ENCODE measurements at regions not wholly inside any gene's neighbourhood (a gene's known extent, or its start where the extent isn't known, plus 50 kb on each side); places are given as distances from the start of the nearest gene placed in this dataset.

DNA sequence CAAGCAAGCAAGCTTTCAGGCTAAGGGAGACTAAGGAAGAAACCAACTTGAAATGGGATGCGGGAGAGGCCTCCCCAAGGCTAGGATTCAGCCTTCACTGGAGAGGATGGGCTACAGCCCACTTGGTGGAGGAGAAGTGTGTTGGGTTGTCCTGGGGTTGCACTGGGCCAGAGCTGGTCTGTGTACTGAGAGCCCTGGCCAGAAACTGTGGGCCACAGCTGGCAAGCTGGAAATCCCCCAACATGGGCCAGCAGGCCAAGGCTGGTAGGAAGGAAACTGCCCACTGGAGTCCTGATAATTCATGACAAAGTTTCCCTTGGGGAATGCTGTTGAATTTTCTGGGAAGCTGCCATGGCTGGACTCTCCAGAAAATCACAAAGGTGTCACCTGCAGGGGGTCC is 188.0 kb upstream of the S100G start:
- H3K9me3 Mint-ChIP-seq, result no peaks in the 10 kb centered on the region
- CTCF ChIA-PET (ENCODE audit: partially characterized antibody), result interaction anchor here (1.0 kb wide), 1 partner anchor 17 kb away, joined by 3 read pairs; no protein-coding TSS in a partner anchor
- intact Hi-C loops (cut with micrococcal nuclease), result no loop called here
- H3K27me3 Mint-ChIP-seq, result no peaks in the 10 kb centered on the region
- H3K4me3 Mint-ChIP-seq, result no peak overlapping the region
- no peak overlapping the region for H3K27ac ChIP-seq (ENCODE audit: low read depth, low read length)
- H3K9me3 ChIP-seq (ENCODE audit: control insufficient read depth in 1 of 2, low read length in 2 of 2), result no peaks in the 10 kb centered on the region
- peaks cover 0 to 1% (median 0%) of the 10 kb centered on the region in 4 donors for H3K4me1 Mint-ChIP-seq
- H3K27ac Mint-ChIP-seq, result no peak overlapping the region
- no peaks in the 10 kb centered on the region for H3K4me1 ChIP-seq (ENCODE audit: insufficient read depth, low read length)
- POLR2A ChIA-PET (ENCODE audit: partially characterized antibody), result no interaction called here
- H3K27me3 ChIP-seq (ENCODE audit: insufficient read depth, low read length), result no peaks in the 10 kb centered on the region
- H3K36me3 Mint-ChIP-seq, result no peaks in the 10 kb centered on the region
- H3K36me3 ChIP-seq (ENCODE audit: insufficient read depth, low read length), result no peaks in the 10 kb centered on the region
- DNase-seq, result no peak
- no peak overlapping the region for H3K4me3 ChIP-seq (ENCODE audit: low read length in 2 of 2)

DNA sequence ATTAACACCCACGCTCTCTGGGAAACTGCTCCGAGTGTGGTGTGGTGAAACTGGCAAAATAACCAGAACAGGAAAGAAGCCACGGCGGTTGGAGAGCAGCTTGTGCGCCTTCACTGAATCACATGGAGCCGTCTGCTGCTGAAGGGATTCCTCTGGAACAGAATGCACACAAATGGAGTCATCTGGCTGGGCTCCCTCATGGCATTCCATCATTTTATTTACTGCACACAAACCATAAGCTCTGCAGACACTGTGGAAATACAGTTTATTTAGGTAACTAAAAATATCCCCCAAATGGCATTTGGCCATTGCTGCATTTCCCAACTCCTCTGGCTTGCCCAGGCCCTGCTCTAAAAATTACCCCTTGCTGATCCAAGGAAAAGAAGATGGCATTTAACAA is 187.0 kb upstream of the S100G start:
- H3K9me3 Mint-ChIP-seq, result no peaks in the 10 kb centered on the region
- ChIA-PET POLR2A (ENCODE audit: partially characterized antibody) (no interaction called here), CTCF (ENCODE audit: partially characterized antibody) (interaction anchor here (0.8 kb wide), 1 partner anchor 18 kb away, joined by 3 read pairs; no protein-coding TSS in a partner anchor)

DNA sequence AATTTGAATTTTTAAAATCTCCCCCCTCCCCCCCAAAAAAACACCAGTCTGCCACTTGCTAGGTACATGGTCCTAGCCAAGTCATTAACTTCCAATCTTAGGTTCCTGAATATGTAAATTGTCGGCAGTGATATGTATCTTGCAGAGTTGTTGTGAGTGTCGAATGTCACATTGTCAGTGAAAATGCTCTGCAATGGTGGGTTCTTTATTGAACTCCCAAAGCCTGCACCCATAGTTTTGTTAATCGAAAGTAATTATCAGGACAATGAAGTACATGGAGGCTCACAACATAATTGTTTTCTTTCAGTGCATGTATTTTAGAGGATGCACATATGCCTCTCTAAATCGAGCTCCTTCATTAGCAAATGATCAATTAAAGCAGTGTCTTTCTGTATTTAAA is 185.6 kb upstream of the S100G start:
- no peaks in the 10 kb centered on the region for H3K4me1 ChIP-seq (ENCODE audit: insufficient read depth, low read length)
- H3K27me3 ChIP-seq (ENCODE audit: insufficient read depth, low read length), result no peaks in the 10 kb centered on the region
- H3K27ac Mint-ChIP-seq, result no peak overlapping the region
- no peak overlapping the region for H3K27ac ChIP-seq (ENCODE audit: low read depth, low read length)
- POLR2A ChIA-PET (ENCODE audit: partially characterized antibody), result no interaction called here
- H3K4me3 ChIP-seq (ENCODE audit: low read length in 2 of 2), result no peak overlapping the region
- no peaks in the 10 kb centered on the region for H3K9me3 ChIP-seq (ENCODE audit: control insufficient read depth in 1 of 2, low read length in 2 of 2)
- H3K4me3 Mint-ChIP-seq, result no peak overlapping the region
- H3K36me3 Mint-ChIP-seq, result no peaks in the 10 kb centered on the region
- CTCF ChIA-PET (ENCODE audit: partially characterized antibody), result no interaction called here
- H3K27me3 Mint-ChIP-seq, result no peaks in the 10 kb centered on the region
- DNase-seq, result no peak
- no peaks in the 10 kb centered on the region for H3K9me3 Mint-ChIP-seq
- intact Hi-C loops (cut with micrococcal nuclease), result no loop called here
- H3K36me3 ChIP-seq (ENCODE audit: insufficient read depth, low read length), result no peaks in the 10 kb centered on the region
- H3K4me1 Mint-ChIP-seq, result peaks cover 0 to 1% (median 0%) of the 10 kb centered on the region in 4 donors

More for the DNA sequence above, 187.0 kb upstream of the S100G start:
- Histone ChIP-seq H3K9me3 (ENCODE audit: control insufficient read depth in 1 of 2, low read length in 2 of 2) (no peaks in the 10 kb centered on the region), H3K4me1 (ENCODE audit: insufficient read depth, low read length) (no peaks in the 10 kb centered on the region), H3K36me3 (ENCODE audit: insufficient read depth, low read length) (no peaks in the 10 kb centered on the region), H3K27ac (ENCODE audit: low read depth, low read length) (no peak overlapping the region), H3K4me3 (ENCODE audit: low read length in 2 of 2) (no peak overlapping the region), H3K27me3 (ENCODE audit: insufficient read depth, low read length) (no peaks in the 10 kb centered on the region)
- no peaks in the 10 kb centered on the region for H3K27me3 Mint-ChIP-seq
- peaks cover 0 to 1% (median 0%) of the 10 kb centered on the region in 4 donors for H3K4me1 Mint-ChIP-seq
- DNase-seq, result no peak
- no peak overlapping the region for H3K27ac Mint-ChIP-seq
- H3K36me3 Mint-ChIP-seq, result no peaks in the 10 kb centered on the region
- intact Hi-C loops (cut with micrococcal nuclease), result no loop called here
- no peak overlapping the region for H3K4me3 Mint-ChIP-seq

DNA sequence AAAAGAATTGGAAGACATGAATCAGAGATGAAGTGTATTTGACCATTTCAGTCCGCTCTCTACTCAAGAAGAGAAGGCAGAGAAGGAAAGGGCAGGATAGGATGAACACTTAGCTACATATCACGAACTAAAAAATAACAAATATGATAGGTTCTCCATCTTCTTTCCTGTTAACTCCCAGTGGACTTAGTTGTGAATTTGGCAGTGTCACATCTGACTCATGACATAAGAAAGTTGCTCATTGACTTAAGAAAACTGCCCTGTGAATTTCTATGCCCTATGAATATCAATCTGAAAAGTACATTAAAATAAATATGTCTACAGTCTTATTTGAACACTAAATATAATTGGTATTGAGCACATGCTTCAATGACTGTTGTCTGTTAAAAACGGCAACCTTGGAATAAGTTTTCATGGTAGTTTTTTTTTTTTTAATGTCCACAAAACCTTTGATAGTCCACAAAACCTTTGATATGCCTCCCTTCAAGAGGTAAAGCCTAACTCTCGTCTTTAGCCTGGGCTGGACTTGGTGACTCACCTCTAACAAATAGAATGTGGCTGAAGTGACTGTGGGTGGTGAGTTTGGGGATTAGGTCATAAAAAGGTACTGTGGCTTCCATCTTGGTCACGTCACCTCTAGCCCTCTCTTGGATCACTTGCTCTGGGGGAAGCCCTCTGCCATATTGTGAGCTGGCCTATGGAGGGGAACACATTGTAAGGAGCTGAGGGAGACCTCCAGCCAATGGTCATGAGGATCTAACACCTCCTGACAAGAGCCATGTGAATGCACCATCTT is 184.7 kb upstream of the S100G start:
- Mint-ChIP-seq H3K4me1 (peaks cover 0 to 1% (median 0%) of the 10 kb centered on the region in 4 donors), H3K27me3 (no peaks in the 10 kb centered on the region), H3K36me3 (no peaks in the 10 kb centered on the region), H3K4me3 (no peak overlapping the region), H3K9me3 (no peaks in the 10 kb centered on the region), H3K27ac (no peak overlapping the region)
- no peak for DNase-seq
- POLR2A ChIA-PET (ENCODE audit: partially characterized antibody), result no interaction called here
- no peak overlapping the region for H3K4me3 ChIP-seq (ENCODE audit: low read length in 2 of 2)
- no peaks in the 10 kb centered on the region for H3K27me3 ChIP-seq (ENCODE audit: insufficient read depth, low read length)
- CTCF ChIA-PET (ENCODE audit: partially characterized antibody), result no interaction called here
- H3K36me3 ChIP-seq (ENCODE audit: insufficient read depth, low read length), result no peaks in the 10 kb centered on the region
- no peak overlapping the region for H3K27ac ChIP-seq (ENCODE audit: low read depth, low read length)
- H3K4me1 ChIP-seq (ENCODE audit: insufficient read depth, low read length), result no peaks in the 10 kb centered on the region
- intact Hi-C loops (cut with micrococcal nuclease), result no loop called here
- no peaks in the 10 kb centered on the region for H3K9me3 ChIP-seq (ENCODE audit: control insufficient read depth in 1 of 2, low read length in 2 of 2)

DNA sequence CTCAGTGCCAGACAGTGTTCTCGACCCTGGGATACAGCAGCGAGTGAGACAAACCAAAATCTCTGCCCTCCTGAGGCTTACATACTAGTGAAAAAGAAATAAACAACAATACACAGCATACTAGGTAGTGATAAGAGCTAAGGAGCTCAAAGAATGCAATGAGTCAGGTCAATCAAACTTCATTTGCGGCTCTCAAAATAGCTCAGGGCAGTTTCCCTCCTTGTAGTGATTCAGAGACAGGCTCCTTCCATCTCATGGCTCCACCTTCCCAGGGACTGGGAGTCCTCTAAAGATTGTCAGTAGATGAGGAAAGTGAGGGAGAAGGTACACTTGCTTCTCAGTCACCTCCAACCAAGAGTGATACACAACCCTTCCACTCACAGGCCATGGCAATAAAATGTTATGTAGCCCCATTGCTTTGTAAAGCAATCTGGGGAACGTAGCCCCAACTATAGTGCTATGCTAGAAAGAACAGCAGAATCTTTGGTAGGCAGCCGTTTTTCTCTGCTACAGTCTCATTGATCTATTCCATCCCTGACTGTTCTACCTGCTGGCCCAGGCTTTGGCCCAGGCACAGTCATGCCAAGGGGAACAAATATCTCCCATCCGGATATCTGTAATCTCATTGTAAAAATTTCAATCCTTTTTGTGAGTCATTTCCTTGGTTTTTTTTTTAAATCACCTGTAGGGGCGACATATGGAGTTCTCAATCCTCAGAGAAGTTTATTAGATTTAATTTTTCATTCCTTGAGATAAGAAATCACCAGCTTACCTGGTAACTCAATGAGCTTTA is 183.1 kb upstream of the S100G start:
- CTCF ChIA-PET (ENCODE audit: partially characterized antibody), result no interaction called here

DNA sequence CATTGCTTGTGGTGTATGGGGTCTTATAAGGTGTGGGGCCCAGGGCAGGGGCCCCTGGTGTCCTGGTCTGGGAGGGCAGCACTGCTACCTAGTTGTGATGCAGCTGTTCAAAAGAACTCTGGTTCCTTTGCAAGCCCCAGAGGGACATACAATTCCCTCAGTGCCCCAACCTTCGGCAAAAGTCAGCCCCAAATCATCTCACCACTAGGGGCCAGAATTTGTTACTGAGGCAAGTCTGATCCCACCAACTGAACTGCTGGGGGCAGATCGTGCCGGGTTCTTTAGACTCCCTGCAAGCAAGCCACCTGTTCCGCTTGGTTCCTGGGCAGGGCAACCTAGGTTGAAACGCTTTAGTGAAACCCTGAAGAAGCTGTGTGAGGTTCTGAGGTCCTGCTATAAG is 180.1 kb upstream of the S100G start:
- ChIA-PET POLR2A (ENCODE audit: partially characterized antibody) (no interaction called here), CTCF (ENCODE audit: partially characterized antibody) (interaction anchor here (0.9 kb wide), 1 partner anchor 56 kb away, joined by 4 read pairs; no protein-coding TSS in a partner anchor)
- DNase-seq, result no peak
- intact Hi-C loops (cut with micrococcal nuclease), result no loop called here
- no peak overlapping the region for H3K27ac Mint-ChIP-seq
- H3K9me3 Mint-ChIP-seq, result no peaks in the 10 kb centered on the region
- Histone ChIP-seq H3K27me3 (ENCODE audit: insufficient read depth, low read length) (no peaks in the 10 kb centered on the region), H3K9me3 (ENCODE audit: control insufficient read depth in 1 of 2, low read length in 2 of 2) (no peaks in the 10 kb centered on the region), H3K4me3 (ENCODE audit: low read length in 2 of 2) (no peak overlapping the region), H3K36me3 (ENCODE audit: insufficient read depth, low read length) (no peaks in the 10 kb centered on the region), H3K4me1 (ENCODE audit: insufficient read depth, low read length) (no peaks in the 10 kb centered on the region), H3K27ac (ENCODE audit: low read depth, low read length) (no peak overlapping the region)
- peaks cover 0 to 4% (median 0%) of the 10 kb centered on the region in 4 donors for H3K4me1 Mint-ChIP-seq
- H3K27me3 Mint-ChIP-seq, result peaks cover 0 to 1% of the 10 kb centered on the region in 2 donors
- H3K4me3 Mint-ChIP-seq, result no peak overlapping the region
- no peaks in the 10 kb centered on the region for H3K36me3 Mint-ChIP-seq

More for the DNA sequence above, 183.1 kb upstream of the S100G start:
- H3K36me3 ChIP-seq (ENCODE audit: insufficient read depth, low read length), result no peaks in the 10 kb centered on the region
- intact Hi-C loops (cut with micrococcal nuclease), result no loop called here
- no peak for DNase-seq
- H3K27me3 ChIP-seq (ENCODE audit: insufficient read depth, low read length), result no peaks in the 10 kb centered on the region
- Mint-ChIP-seq H3K27ac (no peak overlapping the region), H3K27me3 (no peaks in the 10 kb centered on the region), H3K4me1 (peaks cover 0 to 1% (median 0%) of the 10 kb centered on the region in 4 donors), H3K4me3 (no peak overlapping the region), H3K36me3 (no peaks in the 10 kb centered on the region), H3K9me3 (no peaks in the 10 kb centered on the region)
- H3K4me3 ChIP-seq (ENCODE audit: low read length in 2 of 2), result no peak overlapping the region
- H3K27ac ChIP-seq (ENCODE audit: low read depth, low read length), result no peak overlapping the region
- H3K9me3 ChIP-seq (ENCODE audit: control insufficient read depth in 1 of 2, low read length in 2 of 2), result no peaks in the 10 kb centered on the region
- POLR2A ChIA-PET (ENCODE audit: partially characterized antibody), result no interaction called here
- no peaks in the 10 kb centered on the region for H3K4me1 ChIP-seq (ENCODE audit: insufficient read depth, low read length)

DNA sequence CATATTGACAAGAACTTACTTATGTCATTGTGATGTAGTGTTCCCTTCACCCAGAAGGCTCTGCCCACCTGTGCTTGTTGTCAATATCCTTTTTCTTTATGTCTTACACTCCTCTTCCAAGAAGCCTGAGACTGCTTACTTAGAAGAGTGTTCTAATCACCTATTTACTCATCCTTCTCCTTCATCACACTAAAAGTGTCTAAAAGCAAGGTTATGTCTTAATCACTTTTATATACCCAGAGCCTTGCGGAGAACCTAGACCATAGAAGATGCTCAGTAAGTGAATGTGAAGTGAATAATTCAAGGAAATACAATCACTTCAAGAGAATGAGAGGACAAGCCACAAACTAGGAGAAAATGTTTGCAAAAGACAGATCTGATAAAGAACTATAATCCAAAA is 177.6 kb upstream of the S100G start:
- H3K27me3 ChIP-seq (ENCODE audit: insufficient read depth, low read length), result no peaks in the 10 kb centered on the region
- no peak overlapping the region for H3K4me3 ChIP-seq (ENCODE audit: low read length in 2 of 2)
- H3K36me3 Mint-ChIP-seq, result no peaks in the 10 kb centered on the region
- H3K4me1 ChIP-seq (ENCODE audit: insufficient read depth, low read length), result no peaks in the 10 kb centered on the region
- POLR2A ChIA-PET (ENCODE audit: partially characterized antibody), result no interaction called here
- no peak overlapping the region for H3K27ac ChIP-seq (ENCODE audit: low read depth, low read length)
- no peak for DNase-seq
- no peaks in the 10 kb centered on the region for H3K36me3 ChIP-seq (ENCODE audit: insufficient read depth, low read length)
- intact Hi-C loops (cut with micrococcal nuclease), result no loop called here
- no peak overlapping the region for H3K27ac Mint-ChIP-seq
- H3K27me3 Mint-ChIP-seq, result peaks cover 0 to 1% of the 10 kb centered on the region in 2 donors
- H3K4me1 Mint-ChIP-seq, result peaks cover 0 to 4% (median 0%) of the 10 kb centered on the region in 4 donors
- CTCF ChIA-PET (ENCODE audit: partially characterized antibody), result no interaction called here
- no peak overlapping the region for H3K4me3 Mint-ChIP-seq
- H3K9me3 ChIP-seq (ENCODE audit: control insufficient read depth in 1 of 2, low read length in 2 of 2), result no peaks in the 10 kb centered on the region
- no peaks in the 10 kb centered on the region for H3K9me3 Mint-ChIP-seq
